ENCODE measurements at regions not wholly inside any gene's neighbourhood (a gene's known extent, or its start where the extent isn't known, plus 50 kb on each side); places are given as distances from the start of the nearest gene placed in this dataset.

GRCh38 chr4:114400531-114400930 is 198.1 kb upstream of the UGT8 start:
- no peaks in the 10 kb centered on the region for H3K9me3 ChIP-seq (ENCODE audit: control insufficient read depth in 2 of 3, insufficient read depth in 1 of 3, low read length in 3 of 3)
- peaks cover 0 to 2% (median 0%) of the 10 kb centered on the region in 3 donors for H3K4me1 ChIP-seq (ENCODE audit: control insufficient read depth in 2 of 3, insufficient read depth in 2 of 3, low read depth in 1 of 3, low read length in 3 of 3)
- H3K36me3 ChIP-seq (ENCODE audit: control insufficient read depth in 2 of 3, insufficient read depth in 3 of 3, low read length in 3 of 3) = no peaks in the 10 kb centered on the region
- H3K27ac ChIP-seq (ENCODE audit: low read depth in 2 of 2, low read length in 2 of 2) = no peak overlapping the region
- FAIRE-seq (no peak), DNase-seq (no peak)
- H3K9ac ChIP-seq (ENCODE audit: low read length in 3 of 3) = no peak overlapping the region
- no peak overlapping the region for H3K4me3 ChIP-seq (ENCODE audit: low read length in 3 of 3)
- intact Hi-C loops (cut with DNase I) = no loop called here
- no peaks in the 10 kb centered on the region for H3K27me3 ChIP-seq (ENCODE audit: control insufficient read depth, insufficient read depth, low read length)
- TF ChIP-seq, protein P1, sequence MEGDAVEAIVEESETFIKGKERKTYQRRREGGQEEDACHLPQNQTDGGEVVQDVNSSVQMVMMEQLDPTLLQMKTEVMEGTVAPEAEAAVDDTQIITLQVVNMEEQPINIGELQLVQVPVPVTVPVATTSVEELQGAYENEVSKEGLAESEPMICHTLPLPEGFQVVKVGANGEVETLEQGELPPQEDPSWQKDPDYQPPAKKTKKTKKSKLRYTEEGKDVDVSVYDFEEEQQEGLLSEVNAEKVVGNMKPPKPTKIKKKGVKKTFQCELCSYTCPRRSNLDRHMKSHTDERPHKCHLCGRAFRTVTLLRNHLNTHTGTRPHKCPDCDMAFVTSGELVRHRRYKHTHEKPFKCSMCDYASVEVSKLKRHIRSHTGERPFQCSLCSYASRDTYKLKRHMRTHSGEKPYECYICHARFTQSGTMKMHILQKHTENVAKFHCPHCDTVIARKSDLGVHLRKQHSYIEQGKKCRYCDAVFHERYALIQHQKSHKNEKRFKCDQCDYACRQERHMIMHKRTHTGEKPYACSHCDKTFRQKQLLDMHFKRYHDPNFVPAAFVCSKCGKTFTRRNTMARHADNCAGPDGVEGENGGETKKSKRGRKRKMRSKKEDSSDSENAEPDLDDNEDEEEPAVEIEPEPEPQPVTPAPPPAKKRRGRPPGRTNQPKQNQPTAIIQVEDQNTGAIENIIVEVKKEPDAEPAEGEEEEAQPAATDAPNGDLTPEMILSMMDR (IDR thresholded peaks at IDR 0.05; ENCODE audit: borderline replicate concordance, extremely low read depth, insufficient read depth) = no peak

- no peak for FAIRE-seq
- no peak for DNase-seq
- no peak overlapping the region for H3K9ac ChIP-seq (ENCODE audit: low read length in 3 of 3)
Observed at GRCh38 chr4:114401483-114401882, 197.1 kb upstream of the UGT8 start.

DNA sequence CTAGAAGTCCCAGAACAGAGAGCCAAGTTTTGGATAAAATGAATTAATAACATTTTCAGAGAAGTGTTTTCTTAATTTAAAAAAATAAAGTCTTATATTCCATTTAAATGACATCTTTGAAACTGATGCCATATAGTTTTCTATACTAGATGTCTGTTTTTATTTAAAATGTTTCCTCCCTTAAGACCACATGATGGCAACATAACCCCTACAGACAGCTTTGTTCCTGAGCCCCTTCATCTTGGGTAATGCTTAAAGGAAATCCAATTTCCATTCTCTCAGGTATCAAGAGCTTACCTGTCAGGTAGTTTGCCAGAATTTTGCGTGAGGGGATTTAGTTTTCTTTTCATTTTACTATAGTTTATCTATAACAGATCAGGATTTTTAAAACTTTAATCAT is 181.4 kb upstream of the UGT8 start:
- no peak overlapping the region for H3K27ac ChIP-seq (ENCODE audit: low read depth in 2 of 2, low read length in 2 of 2)
- H3K36me3 ChIP-seq (ENCODE audit: control insufficient read depth in 2 of 3, insufficient read depth in 3 of 3, low read length in 3 of 3) = no peaks in the 10 kb centered on the region
- peak in 2 of 5 donors; percentile 60 to 72 for DNase-seq
- no peak overlapping the region for H3K9ac ChIP-seq (ENCODE audit: low read length in 3 of 3)
- intact Hi-C loops (cut with DNase I) = no loop called here
- FAIRE-seq = no peak
- no peaks in the 10 kb centered on the region for H3K9me3 ChIP-seq (ENCODE audit: control insufficient read depth in 2 of 3, insufficient read depth in 1 of 3, low read length in 3 of 3)
- H3K27me3 ChIP-seq (ENCODE audit: control insufficient read depth, insufficient read depth, low read length) = no peaks in the 10 kb centered on the region
- TF ChIP-seq, protein P1 (IDR thresholded peaks at IDR 0.05; ENCODE audit: borderline replicate concordance, extremely low read depth, insufficient read depth) = peak; percentile 8
- H3K4me3 ChIP-seq (ENCODE audit: low read length in 3 of 3) = no peak overlapping the region
- H3K4me1 ChIP-seq (ENCODE audit: control insufficient read depth in 2 of 3, insufficient read depth in 2 of 3, low read depth in 1 of 3, low read length in 3 of 3) = no peaks in the 10 kb centered on the region

More at GRCh38 chr4:114401483-114401882, 197.1 kb upstream of the UGT8 start:
- H3K9me3 ChIP-seq (ENCODE audit: control insufficient read depth in 2 of 3, insufficient read depth in 1 of 3, low read length in 3 of 3) = no peaks in the 10 kb centered on the region
- TF ChIP-seq, protein P1 (IDR thresholded peaks at IDR 0.05; ENCODE audit: borderline replicate concordance, extremely low read depth, insufficient read depth) = no peak
- no peak overlapping the region for H3K4me3 ChIP-seq (ENCODE audit: low read length in 3 of 3)
- intact Hi-C loops (cut with DNase I) = no loop called here
- no peaks in the 10 kb centered on the region for H3K36me3 ChIP-seq (ENCODE audit: control insufficient read depth in 2 of 3, insufficient read depth in 3 of 3, low read length in 3 of 3)
- H3K27me3 ChIP-seq (ENCODE audit: control insufficient read depth, insufficient read depth, low read length) = no peaks in the 10 kb centered on the region
- peaks cover 0 to 2% (median 0%) of the 10 kb centered on the region in 3 donors for H3K4me1 ChIP-seq (ENCODE audit: control insufficient read depth in 2 of 3, insufficient read depth in 2 of 3, low read depth in 1 of 3, low read length in 3 of 3)
- H3K27ac ChIP-seq (ENCODE audit: low read depth in 2 of 2, low read length in 2 of 2) = no peak overlapping the region

GRCh38 chr4:114420069-114420468 is 178.5 kb upstream of the UGT8 start:
- DNase-seq (no peak), FAIRE-seq (no peak)
- intact Hi-C loops (cut with DNase I) = no loop called here
- H3K9ac ChIP-seq (ENCODE audit: low read length in 3 of 3) = no peak overlapping the region
- TF ChIP-seq, protein P1 (IDR thresholded peaks at IDR 0.05; ENCODE audit: borderline replicate concordance, extremely low read depth, insufficient read depth) = no peak
- no peaks in the 10 kb centered on the region for H3K36me3 ChIP-seq (ENCODE audit: control insufficient read depth in 2 of 3, insufficient read depth in 3 of 3, low read length in 3 of 3)
- no peaks in the 10 kb centered on the region for H3K27me3 ChIP-seq (ENCODE audit: control insufficient read depth, insufficient read depth, low read length)
- H3K27ac ChIP-seq (ENCODE audit: low read depth in 2 of 2, low read length in 2 of 2) = no peak overlapping the region
- no peaks in the 10 kb centered on the region for H3K9me3 ChIP-seq (ENCODE audit: control insufficient read depth in 2 of 3, insufficient read depth in 1 of 3, low read length in 3 of 3)
- no peaks in the 10 kb centered on the region for H3K4me1 ChIP-seq (ENCODE audit: control insufficient read depth in 2 of 3, insufficient read depth in 2 of 3, low read depth in 1 of 3, low read length in 3 of 3)
- no peak overlapping the region for H3K4me3 ChIP-seq (ENCODE audit: low read length in 3 of 3)
